ENCODE measurements at regions not wholly inside any gene's neighbourhood (a gene's known extent, or its start where the extent isn't known, plus 50 kb on each side); places are given as distances from the start of the nearest gene placed in this dataset.

DNA sequence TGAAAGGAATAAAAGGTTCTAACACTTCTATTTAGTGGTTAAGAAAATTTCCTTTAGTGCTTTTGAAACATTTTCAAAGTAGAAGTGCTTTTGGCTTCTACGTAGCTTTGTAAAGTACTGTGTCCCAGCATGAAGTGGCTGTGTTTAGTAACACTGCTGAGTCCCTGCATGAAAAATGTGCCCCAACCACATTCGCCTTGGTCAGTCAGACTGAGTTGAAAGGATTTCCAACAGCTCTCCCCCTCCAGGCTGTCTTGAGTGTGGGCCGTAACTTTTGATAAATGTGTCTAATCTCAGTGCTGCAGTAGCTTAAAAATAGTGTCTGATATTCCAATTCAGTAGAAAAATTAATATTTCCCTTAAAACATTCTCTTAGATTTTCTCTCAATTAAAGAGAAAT lies 115.0 kb downstream of the NR1D2 start:
- WGBS, 4 donors = 47 to 62% (median 56%) methylated on average over 3 of the region's 3 CpGs
- Histone ChIP-seq H3K27ac (no peak overlapping the region), H3K9me3 (replicated peaks in 1 of 3) (no peaks in the 10 kb centered on the region), H3K27me3 (no peaks in the 10 kb centered on the region), H3K4me1 (replicated peaks in 1 of 2) (no peaks in the 10 kb centered on the region), H3K4me3 (no peak overlapping the region), H3K36me3 (replicated peaks in 1 of 2) (no peaks in the 10 kb centered on the region)
- no peak for TF ChIP-seq POLR2A (IDR thresholded peaks at IDR 0.05)
- TF ChIP-seq, protein P1, sequence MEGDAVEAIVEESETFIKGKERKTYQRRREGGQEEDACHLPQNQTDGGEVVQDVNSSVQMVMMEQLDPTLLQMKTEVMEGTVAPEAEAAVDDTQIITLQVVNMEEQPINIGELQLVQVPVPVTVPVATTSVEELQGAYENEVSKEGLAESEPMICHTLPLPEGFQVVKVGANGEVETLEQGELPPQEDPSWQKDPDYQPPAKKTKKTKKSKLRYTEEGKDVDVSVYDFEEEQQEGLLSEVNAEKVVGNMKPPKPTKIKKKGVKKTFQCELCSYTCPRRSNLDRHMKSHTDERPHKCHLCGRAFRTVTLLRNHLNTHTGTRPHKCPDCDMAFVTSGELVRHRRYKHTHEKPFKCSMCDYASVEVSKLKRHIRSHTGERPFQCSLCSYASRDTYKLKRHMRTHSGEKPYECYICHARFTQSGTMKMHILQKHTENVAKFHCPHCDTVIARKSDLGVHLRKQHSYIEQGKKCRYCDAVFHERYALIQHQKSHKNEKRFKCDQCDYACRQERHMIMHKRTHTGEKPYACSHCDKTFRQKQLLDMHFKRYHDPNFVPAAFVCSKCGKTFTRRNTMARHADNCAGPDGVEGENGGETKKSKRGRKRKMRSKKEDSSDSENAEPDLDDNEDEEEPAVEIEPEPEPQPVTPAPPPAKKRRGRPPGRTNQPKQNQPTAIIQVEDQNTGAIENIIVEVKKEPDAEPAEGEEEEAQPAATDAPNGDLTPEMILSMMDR (IDR thresholded peaks at IDR 0.05) = no peak
- intact Hi-C loops (cut with DNase I) = no loop called here
- peak in 1 of 7 donors; percentile 27 for DNase-seq

DNA sequence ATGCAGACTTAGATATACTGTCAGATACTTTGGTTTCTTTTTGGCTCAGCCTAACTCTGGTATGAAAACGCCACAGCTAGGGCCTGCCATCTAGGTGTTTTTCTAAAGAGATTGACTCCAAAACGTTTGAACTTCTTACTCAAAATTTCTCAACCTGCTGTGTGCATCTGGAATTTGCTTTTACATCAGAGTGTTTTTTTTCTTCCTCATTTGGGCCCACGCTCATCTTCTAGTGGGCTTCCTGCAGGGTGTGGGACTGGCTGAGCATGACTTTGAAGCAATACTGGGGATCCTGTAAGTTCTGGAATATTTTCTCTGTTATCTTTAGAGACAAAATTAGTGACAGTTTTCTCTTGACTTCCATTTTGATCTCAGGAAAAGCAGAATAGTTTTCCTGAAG lies 117.8 kb downstream of the NR1D2 start:
- intact Hi-C loops (cut with DNase I) = no loop called here

More for the DNA sequence above, 117.8 kb downstream of the NR1D2 start:
- 47 to 60% (median 54%) methylated on average over 3 of the region's 3 CpGs for WGBS, 4 donors
- no peak for DNase-seq
- Histone ChIP-seq H3K27ac (no peak overlapping the region), H3K27me3 (no peaks in the 10 kb centered on the region), H3K4me3 (no peak overlapping the region), H3K4me1 (replicated peaks in 1 of 2) (no peaks in the 10 kb centered on the region), H3K9me3 (replicated peaks in 1 of 3) (no peaks in the 10 kb centered on the region), H3K36me3 (replicated peaks in 1 of 2) (no peaks in the 10 kb centered on the region)
- TF ChIP-seq, protein P1 (IDR thresholded peaks at IDR 0.05) = no peak
- no peak for TF ChIP-seq POLR2A (IDR thresholded peaks at IDR 0.05)
